HL-60 (cell line): ENCODE measurements at regions not wholly inside any gene's neighbourhood (a gene's known extent, or its start where the extent isn't known, plus 50 kb on each side); places are given as distances from the start of the nearest gene placed in this dataset.

Experiments used
- CTCF ChIP-seq: IDR thresholded peaks from one replicate; pipeline ENCODE4 v1.5.1; 2011; ENCODE audit warnings: low read length, control low read depth, inconsistent platforms; ENCODE audit not compliant: insufficient read depth
- GABPA ChIP-seq: IDR thresholded peaks from 2 replicates; pipeline ENCODE4 v1.6.1; 2012; ENCODE audit warnings: low read depth
- POLR2AphosphoS5 ChIP-seq: IDR thresholded peaks from 2 replicates; pipeline ENCODE4 v1.6.1; 2012; ENCODE audit warnings: low read depth
- REST ChIP-seq: IDR thresholded peaks from 2 replicates; pipeline ENCODE4 v1.6.1; 2012; ENCODE audit warnings: low read depth; ENCODE audit not compliant: insufficient replicate concordance
- SPI1 ChIP-seq: IDR thresholded peaks from 2 replicates; pipeline ENCODE4 v1.6.1; 2012; ENCODE audit warnings: low read depth, mild to moderate bottlenecking, borderline replicate concordance

GRCh38 chr10:110355141-110355831 is 50.6 kb upstream of the SMNDC1 start:
- TF ChIP-seq POLR2AphosphoS5 (no peak), CTCF (no peak), REST (no peak), SPI1 (no peak), GABPA (no peak)
